Ectodermal cell (in vitro differentiated cells): ENCODE measurements at regions not wholly inside any gene's neighbourhood (a gene's known extent, or its start where the extent isn't known, plus 50 kb on each side); places are given as distances from the start of the nearest gene placed in this dataset.

ENCODE experiments used
- H3K27ac ChIP-seq: 2 replicates; pipeline ENCODE4 v1.7.0; 2013; ENCODE audit warnings: mild to moderate bottlenecking, low read depth, low read length; ENCODE audit not compliant: insufficient read depth, poor library complexity, severe bottlenecking
- H3K27me3 ChIP-seq: 2 replicates; pipeline ENCODE4 v1.7.0; 2013; ENCODE audit warnings: mild to moderate bottlenecking, low read length; ENCODE audit not compliant: insufficient read depth, control insufficient read depth, poor library complexity, severe bottlenecking
- H3K36me3 ChIP-seq: one replicate; pipeline ENCODE4 v1.7.0; 2013; ENCODE audit warnings: low read length; ENCODE audit not compliant: control insufficient read depth, insufficient read depth
- H3K4me1 ChIP-seq: one replicate; pipeline ENCODE4 v1.7.0; 2013; ENCODE audit warnings: low read length; ENCODE audit not compliant: control insufficient read depth, insufficient read depth
- H3K4me3 ChIP-seq: 2 replicates; pipeline ENCODE4 v1.7.0; 2013; ENCODE audit warnings: low read depth, low read length, control low read depth; ENCODE audit not compliant: insufficient read depth
- H3K9me3 ChIP-seq: 2 replicates; pipeline ENCODE4 v1.7.0; 2013; ENCODE audit warnings: mild to moderate bottlenecking, low read length, moderate library complexity; ENCODE audit not compliant: control insufficient read depth
- WGBS, 2 experiments: methylation state at CpG; one replicate each; pipeline ENCODE4 v1.1.7; 2013; ENCODE audit warnings: missing lambda C conversion rate in 2 of 2; 5-methylcytosine and 5-hydroxymethylcytosine counted together

DNA sequence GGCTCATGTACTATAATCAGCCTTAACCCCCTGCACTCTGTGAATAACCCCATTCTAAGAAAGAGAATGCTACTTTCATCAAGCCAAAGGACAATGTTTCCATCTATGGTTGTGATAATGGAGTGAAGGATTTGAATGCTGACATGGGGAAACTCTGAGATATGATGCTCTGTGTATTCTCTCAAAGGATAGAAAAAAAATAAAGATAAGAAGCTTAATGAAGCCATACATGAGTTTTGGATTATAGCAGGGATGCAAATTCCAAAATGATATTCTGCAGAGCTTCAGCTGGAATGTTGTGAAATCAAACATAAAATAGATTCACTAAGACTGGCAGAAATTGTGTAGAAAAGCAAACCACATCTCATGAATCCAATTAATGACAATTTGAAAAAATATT, 1074.1 kb downstream of the XPNPEP1 start:
- Histone ChIP-seq H3K27ac (no peak overlapping the region), H3K36me3 (no peaks in the 10 kb centered on the region), H3K27me3 (no peaks in the 10 kb centered on the region), H3K4me1 (no peaks in the 10 kb centered on the region), H3K9me3 (peaks cover 2% of the 10 kb centered on the region), H3K4me3 (no peak overlapping the region)

DNA sequence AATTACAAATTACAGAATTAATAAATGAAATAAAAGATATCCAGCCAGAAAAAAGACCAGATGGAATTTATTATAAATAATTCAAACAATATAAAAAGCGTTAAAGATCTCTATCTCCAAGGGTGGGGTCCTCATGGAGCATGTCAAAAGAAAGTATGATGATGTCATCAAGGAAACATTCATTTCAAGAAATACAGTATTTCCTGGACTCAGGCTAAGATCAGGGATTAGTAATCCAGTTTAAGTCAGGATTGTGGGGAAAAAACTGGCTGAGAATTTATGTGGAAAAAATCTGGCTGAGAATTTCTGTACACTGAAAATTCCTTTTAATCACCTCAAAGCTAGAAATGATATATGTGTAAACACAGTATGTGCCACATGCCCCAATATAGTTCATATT, 1075.3 kb downstream of the XPNPEP1 start:
- 100% methylated on average over 1 of the region's 1 CpG; no CpG with 5 or more reads in 1 of the 2 experiments for WGBS, 2 experiments
- no peak overlapping the region for H3K4me3 ChIP-seq
- peaks cover 2% of the 10 kb centered on the region for H3K9me3 ChIP-seq

DNA sequence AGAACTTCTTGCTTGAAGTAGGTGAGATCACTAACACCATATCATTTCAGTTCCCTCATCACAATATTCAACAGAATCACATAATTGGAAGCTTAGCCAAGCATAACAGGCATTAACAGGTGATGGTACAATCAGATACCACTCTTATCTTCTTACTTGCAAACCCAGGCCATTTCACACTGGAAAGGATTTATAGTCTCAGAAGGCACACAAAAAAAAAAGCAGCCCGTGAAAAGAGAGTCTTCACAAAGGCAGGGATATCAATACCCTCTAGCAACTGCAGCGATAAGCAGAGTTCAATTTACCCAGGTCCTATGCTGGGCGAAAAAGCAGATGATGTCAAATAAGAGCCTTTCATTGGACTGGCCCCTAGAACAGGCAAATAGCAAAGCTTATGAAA, 1082.4 kb downstream of the XPNPEP1 start:
- H3K4me1 ChIP-seq, result no peaks in the 10 kb centered on the region
- no peaks in the 10 kb centered on the region for H3K27me3 ChIP-seq
- peaks cover 4% of the 10 kb centered on the region for H3K9me3 ChIP-seq
- H3K36me3 ChIP-seq, result no peaks in the 10 kb centered on the region
- WGBS, 2 experiments, result 74 to 80% methylated on average over 3 of the region's 3 CpGs
- no peak overlapping the region for H3K4me3 ChIP-seq
- H3K27ac ChIP-seq, result no peak overlapping the region

More for the DNA sequence above, 1075.3 kb downstream of the XPNPEP1 start:
- Histone ChIP-seq H3K27ac (no peak overlapping the region), H3K27me3 (no peaks in the 10 kb centered on the region), H3K36me3 (no peaks in the 10 kb centered on the region), H3K4me1 (no peaks in the 10 kb centered on the region)

DNA sequence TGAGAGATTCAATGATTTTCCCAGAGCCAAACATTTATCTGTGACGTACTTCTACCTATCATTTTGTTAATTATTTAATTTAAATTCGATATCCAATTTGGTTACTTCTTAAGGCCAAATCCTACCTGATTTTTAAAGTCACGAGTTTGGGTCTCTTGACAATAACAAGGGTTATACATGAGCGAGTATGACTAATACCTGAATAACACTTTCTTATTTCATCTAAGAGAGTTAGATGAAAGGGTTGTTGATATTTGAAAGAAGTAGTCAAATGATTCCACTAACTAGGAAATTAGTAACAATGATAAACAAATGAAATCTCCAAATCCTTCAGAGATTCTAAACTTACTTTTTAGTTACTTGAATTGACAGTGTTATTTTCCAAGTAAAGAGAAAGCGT, 1086.9 kb downstream of the XPNPEP1 start:
- H3K9me3 ChIP-seq, result peaks cover 2% of the 10 kb centered on the region

DNA sequence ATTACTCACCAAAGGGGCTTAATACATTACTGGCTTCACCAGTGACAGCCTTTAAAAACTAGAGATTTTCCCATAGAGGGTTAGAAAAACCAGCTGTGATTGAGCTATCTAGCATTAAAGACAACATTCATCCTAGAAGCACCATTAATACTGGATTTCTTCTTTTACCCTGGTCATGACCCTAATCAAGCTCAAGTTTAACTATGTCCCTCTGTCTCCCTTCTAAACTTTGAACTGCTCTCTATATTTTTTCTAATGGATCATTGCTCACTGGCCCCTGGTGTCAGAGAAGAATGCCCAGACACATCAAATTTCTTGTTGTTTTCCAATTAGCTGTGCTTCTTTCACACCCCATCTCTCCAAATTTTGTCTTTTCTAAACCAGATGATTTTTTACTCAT, 1101.3 kb downstream of the XPNPEP1 start:
- Histone ChIP-seq H3K4me1 (no peaks in the 10 kb centered on the region), H3K9me3 (no peaks in the 10 kb centered on the region), H3K4me3 (no peak overlapping the region), H3K36me3 (no peaks in the 10 kb centered on the region), H3K27ac (no peak overlapping the region), H3K27me3 (no peaks in the 10 kb centered on the region)

More for the DNA sequence above, 1086.9 kb downstream of the XPNPEP1 start:
- no peaks in the 10 kb centered on the region for H3K27me3 ChIP-seq
- H3K4me1 ChIP-seq, result no peaks in the 10 kb centered on the region
- H3K4me3 ChIP-seq, result no peak overlapping the region
- 76 to 83% methylated on average over 3 to 4 of the region's 5 CpGs for WGBS, 2 experiments
- no peak overlapping the region for H3K27ac ChIP-seq
- H3K36me3 ChIP-seq, result no peaks in the 10 kb centered on the region

DNA sequence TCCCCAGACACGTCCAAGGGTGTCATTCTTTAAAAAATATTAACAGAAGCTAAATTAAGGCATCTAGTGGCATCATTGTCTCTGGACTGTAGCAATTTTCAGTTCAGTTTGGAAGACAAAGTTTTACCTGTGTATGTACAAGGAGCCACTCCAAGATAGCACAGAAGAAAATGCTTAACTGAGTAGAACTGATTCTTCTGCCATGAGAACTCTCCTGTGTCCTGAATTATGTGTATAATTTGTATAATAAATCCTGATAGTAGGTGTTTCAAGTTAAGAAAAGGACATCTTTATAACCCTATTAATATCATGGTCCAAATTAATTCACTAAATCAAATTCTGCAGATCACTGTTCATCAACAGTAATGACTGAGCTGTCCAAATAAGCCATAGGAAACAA, 1104.0 kb downstream of the XPNPEP1 start:
- Histone ChIP-seq H3K4me3 (no peak overlapping the region), H3K9me3 (no peaks in the 10 kb centered on the region), H3K36me3 (no peaks in the 10 kb centered on the region), H3K27me3 (no peaks in the 10 kb centered on the region), H3K27ac (no peak overlapping the region), H3K4me1 (no peaks in the 10 kb centered on the region)
- WGBS, 2 experiments, result 50 to 100% methylated on average over 1 of the region's 1 CpG

DNA sequence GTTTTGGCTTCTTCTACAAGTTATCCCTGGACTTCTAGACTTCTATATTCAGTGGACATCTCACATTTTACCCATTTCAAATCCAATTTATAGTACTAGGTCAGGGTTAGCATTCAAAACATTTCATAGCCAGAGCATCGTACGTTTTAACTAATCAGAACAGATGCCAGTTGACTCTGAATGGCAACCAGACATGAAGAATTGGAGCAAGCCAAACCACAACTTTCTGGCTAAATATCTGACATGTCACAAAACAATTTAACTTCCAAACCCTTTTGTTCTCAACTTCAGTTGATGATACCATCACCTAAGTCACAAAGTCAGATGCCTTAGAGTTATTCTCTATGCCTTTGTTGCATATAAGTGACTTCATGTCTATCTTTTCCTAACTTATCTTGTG, 1105.7 kb downstream of the XPNPEP1 start:
- Histone ChIP-seq H3K9me3 (no peaks in the 10 kb centered on the region), H3K27ac (no peak overlapping the region), H3K36me3 (no peaks in the 10 kb centered on the region), H3K4me3 (no peak overlapping the region), H3K27me3 (no peaks in the 10 kb centered on the region), H3K4me1 (no peaks in the 10 kb centered on the region)
- 90 to 92% methylated on average over 2 of the region's 2 CpGs for WGBS, 2 experiments

DNA sequence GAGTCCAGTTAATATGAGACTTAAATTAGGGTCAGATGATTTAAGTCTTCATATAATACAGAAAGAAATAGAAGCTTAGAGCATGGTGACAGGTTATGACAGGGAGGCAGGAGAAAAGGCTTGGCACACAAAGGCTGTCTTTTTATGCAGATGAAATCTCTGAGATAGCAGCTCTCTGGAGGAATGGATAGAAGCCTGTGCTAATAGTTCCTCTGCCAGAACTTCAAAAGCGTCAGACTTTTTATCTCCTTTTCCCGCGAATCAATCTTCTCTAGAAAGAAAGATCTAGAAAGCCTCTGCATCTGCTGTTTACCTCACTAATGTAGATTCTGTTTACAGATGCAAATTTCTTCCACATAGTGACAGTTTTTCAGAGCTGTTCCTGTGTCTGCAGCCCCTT, 1106.2 kb downstream of the XPNPEP1 start:
- no peaks in the 10 kb centered on the region for H3K27me3 ChIP-seq
- no peak overlapping the region for H3K27ac ChIP-seq
- no peaks in the 10 kb centered on the region for H3K9me3 ChIP-seq
- H3K4me1 ChIP-seq, result no peaks in the 10 kb centered on the region
- WGBS, 2 experiments, result 84 to 89% methylated on average over 3 of the region's 3 CpGs
- no peak overlapping the region for H3K4me3 ChIP-seq
- no peaks in the 10 kb centered on the region for H3K36me3 ChIP-seq

DNA sequence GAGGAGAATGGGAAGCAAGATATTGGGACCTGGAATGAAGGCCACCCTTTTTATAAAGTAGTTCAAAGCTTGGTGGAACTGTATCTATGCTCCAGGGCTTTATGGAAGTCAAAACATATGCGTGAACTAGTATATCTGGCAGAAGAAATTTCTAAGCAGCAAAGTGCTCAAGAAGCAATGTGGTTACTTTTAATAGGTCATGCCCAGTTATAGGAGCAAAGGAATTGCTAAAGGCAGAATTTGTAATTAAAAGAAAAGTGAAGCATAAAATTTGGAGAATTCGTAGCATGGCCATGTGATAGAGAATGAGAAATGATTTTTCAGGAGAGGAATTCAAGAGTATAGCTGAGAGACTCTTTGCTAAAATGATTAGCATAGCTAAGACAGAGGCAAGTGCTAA, 1110.4 kb downstream of the XPNPEP1 start:
- H3K27me3 ChIP-seq, result no peaks in the 10 kb centered on the region
- H3K4me1 ChIP-seq, result no peaks in the 10 kb centered on the region
- WGBS, 2 experiments, result 84 to 85% methylated on average over 2 of the region's 2 CpGs
- peaks cover 2% of the 10 kb centered on the region for H3K9me3 ChIP-seq
- H3K27ac ChIP-seq, result no peak overlapping the region
- H3K4me3 ChIP-seq, result no peak overlapping the region
- H3K36me3 ChIP-seq, result no peaks in the 10 kb centered on the region

DNA sequence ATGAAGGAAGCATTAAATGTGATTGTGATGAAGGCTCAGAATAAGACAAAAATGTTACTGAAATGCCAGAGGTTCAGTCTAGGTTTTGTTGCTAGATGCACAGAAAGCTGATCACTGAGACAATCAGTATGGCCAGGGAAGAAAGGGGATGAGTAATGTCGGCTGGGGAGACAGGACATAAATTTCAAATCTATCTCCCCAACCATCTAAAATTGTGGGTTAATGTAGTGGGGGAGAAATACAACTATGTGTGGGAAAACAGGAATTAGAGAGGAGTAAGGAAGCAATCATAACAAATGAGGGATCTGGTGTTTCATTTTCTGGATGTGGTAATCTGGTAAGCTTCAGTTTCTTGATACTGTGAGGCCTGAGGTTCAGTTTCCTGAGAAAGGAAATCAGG, 1111.0 kb downstream of the XPNPEP1 start:
- WGBS, 2 experiments, result no CpG with 5 or more reads among the region's 1 CpG
- peaks cover 3% of the 10 kb centered on the region for H3K9me3 ChIP-seq
- H3K4me3 ChIP-seq, result no peak overlapping the region
- H3K4me1 ChIP-seq, result no peaks in the 10 kb centered on the region
- H3K36me3 ChIP-seq, result no peaks in the 10 kb centered on the region
- H3K27me3 ChIP-seq, result no peaks in the 10 kb centered on the region
- H3K27ac ChIP-seq, result no peak overlapping the region

DNA sequence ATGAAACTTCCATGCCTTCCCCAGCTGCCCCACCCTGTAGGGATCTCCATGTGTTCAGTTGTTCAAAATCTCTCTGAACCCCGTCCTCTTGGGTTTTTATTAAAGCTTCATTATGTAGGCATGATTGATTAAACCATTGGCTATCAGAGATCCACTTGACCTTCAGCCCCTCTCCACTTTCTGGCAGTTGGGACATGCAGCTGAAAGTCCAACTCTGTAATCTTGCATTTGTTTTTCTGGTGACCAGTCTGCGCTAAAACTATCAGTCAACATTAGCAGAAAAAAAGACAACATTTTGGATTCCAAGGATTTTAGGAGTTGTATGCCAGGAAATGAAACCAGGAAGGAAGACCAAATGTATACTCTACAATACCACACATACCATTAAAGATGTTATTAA, 1115.1 kb downstream of the XPNPEP1 start:
- H3K27ac ChIP-seq, result no peak overlapping the region
- H3K4me3 ChIP-seq, result no peak overlapping the region
- H3K9me3 ChIP-seq, result peaks cover 3% of the 10 kb centered on the region
- WGBS, 2 experiments, result 85 to 100% methylated on average over 1 to 2 of the region's 2 CpGs
- no peaks in the 10 kb centered on the region for H3K36me3 ChIP-seq
- no peaks in the 10 kb centered on the region for H3K27me3 ChIP-seq
- H3K4me1 ChIP-seq, result no peaks in the 10 kb centered on the region
